SIG-M5 (cell line): ENCODE measurements at regions not wholly inside any gene's neighbourhood (a gene's known extent, or its start where the extent isn't known, plus 50 kb on each side); places are given as distances from the start of the nearest gene placed in this dataset.

Experiments
- DNase-seq: peaks from one replicate; lab custom pipeline; 2025; lab: John Stamatoyannopoulos, UW

DNA sequence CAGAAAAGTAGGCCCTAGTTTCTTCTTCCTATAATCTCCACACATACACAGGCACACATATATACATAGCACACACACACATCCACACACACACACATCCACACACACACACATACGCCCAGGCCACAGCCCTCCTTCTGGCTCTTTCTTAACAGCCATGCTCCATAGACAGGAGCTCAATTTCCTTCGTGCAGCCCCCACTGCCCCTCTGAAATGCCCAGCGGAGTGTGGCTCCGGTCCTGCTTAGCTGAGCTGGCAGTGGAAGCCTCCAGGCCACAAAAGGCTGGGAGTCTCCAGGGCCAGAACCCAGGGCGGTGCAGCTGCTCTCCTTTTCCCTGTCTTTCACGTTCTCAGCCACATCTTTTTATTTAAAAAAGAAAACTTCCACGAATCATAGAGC, 282.9 kb upstream of the IGFBP3 start:
- no peak for DNase-seq

DNA sequence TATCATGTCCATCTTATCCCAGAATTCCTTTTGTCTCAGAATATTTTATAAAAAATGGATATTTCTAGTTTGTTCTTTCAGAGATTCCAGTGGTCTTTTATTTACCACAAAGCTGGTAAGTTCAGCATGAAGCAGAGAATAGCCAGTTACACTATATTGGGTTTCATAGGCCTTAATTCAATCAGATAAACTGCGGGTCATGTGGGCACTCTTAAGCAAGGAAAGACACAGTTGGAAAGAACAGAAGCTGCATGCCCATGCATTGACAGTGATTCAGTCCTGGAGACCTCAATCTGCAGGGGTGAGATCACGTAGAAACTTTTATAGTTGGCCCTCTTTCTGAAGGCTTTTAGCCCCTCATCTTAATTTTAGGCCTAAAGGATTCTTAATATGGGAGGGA, 281.3 kb upstream of the IGFBP3 start:
- no peak for DNase-seq

DNA sequence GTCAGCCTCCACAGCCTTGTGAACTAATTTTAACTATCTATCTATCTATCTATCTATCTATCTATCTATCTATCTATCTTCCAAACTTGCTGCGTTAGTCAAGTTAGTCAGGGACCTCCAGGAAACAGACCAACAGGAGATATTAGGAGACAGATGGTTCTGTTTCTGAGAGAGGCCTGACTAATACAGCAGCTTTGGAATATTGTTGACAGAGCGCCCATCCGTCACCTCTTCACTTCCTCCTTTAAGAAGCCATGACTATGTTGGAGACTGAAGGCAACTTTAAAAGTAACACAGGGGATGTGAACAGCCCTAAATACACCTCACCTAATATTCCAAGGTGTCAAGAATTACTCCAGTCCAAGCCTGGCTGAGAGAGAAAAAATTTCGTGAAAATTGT, 280.9 kb upstream of the IGFBP3 start:
- DNase-seq: no peak

DNA sequence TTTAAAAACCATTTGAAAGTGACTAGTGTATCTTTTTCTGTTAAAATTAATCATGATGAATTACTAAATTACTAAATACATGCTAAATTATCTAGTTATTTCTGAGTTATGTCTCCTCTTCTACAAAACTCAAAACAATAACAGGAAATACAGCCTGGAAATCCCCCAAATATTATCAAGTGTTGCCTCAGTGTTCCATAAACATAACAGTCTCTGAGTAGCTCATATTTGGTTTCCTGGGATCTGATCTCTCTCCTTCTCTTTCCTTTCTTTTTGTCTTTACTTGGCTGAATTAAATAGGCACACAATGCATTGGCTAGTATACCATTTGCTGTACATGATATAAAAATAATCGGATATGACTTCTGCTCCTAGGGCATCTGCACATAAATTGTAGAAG, 277.6 kb upstream of the IGFBP3 start:
- no peak for DNase-seq

DNA sequence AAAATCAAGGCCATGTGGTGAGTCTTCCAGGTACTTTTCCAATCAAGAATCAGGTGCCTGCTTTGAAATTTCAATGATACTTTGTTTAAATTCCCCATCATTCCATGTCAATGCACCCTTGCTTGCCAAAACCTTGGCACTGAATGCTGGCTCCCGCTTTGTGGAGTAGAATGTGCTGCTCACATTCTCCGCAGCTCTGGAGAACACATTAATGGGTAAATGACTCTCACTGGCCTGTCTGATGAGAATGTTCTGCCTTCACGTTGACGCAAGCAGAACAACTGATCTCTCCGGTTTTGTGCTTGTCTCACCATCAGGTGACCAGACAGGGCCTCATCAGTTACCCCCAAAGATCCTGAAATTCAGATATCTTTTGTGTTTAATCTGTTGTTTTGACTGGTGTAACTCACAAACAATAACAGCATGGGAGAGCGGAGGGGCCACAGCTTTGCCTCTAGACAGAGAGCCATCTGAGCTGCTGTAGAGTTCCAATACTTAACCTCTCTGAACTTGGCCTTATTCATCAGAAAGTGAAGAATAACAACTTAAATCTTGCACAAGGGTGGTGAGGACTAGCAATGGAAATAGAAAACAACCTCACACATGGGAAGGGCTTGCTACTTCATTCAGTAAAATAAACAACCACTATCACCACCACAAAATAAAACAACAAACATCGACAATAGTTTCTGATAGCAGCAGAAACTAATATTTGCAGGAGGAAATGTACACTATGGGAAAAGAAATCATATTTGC, 276.9 kb upstream of the IGFBP3 start:
- no peak for DNase-seq

DNA sequence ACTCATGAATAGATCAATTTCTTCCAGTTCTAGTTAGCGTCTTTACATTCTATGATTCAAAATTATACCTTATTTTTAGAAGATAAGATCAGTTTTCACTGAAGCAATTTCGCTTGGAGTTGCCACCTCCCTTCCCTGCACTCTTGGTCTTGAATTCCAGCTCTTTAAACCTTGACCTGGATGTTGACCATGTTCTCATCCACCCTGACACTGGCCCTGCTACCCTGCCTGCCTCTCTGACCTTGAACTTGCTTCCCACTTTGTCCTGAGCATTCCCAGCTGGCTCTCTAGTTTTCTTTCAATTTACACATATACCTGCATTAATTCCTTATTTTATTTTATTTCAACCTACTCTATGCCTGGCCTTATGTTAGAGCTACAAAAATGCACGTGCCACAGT, 274.9 kb upstream of the IGFBP3 start:
- DNase-seq: no peak

DNA sequence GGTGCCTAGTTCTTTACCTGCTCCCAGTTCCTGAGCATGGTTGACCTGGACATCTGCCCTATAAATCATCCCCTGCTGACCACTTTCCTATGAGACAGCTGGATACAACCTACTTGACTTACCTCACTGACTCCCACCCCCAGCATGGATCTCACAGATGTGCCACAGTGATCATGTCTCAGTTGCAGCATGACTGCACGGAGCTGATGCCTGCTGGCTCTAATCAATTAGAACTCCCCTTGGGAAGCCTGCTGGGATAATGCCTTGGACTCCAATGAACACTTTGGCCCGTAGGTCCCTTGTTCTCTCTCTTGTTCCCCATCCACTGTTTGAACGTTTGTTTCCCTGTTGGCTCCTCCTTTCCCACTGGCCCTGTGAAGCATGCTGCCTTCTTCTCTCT, 271.2 kb upstream of the IGFBP3 start:
- no peak for DNase-seq

DNA sequence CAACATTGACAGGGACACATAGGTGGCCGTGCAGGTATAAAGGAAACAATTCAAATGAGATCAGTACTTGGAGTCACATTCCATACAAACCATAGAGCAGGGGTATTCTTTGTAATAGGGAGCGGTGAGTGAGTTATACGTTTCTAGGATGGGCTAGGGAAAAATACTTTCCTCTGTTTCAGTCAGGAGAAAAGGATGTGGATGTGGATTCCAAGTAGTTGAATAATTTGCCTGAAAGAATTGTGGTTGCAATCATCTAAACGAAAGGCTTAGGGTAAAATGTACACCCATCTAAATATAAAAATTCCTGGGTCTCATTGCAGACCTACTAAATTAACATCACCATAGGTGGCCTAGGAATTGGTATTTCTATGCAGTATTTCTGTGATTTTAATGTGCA, 270.7 kb upstream of the IGFBP3 start:
- no peak for DNase-seq

DNA sequence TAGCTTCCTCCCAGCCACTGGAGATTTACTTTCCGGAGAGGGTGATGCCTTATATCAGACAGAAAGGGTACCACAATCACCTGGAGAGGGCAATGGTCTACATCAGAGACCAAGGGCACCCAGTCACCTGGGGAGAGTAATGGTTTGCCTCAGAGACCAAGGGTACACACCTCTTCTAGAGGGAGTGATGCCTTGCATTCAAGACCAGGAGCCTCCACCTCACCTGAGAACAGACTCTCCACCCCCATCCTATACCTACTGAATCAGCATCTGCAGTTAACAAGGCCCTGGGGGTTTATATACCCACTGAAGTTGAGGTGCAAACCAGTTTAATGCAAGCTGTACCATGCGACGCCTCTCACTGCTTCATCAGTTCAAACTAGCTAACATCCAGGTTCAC, 270.2 kb upstream of the IGFBP3 start:
- no peak for DNase-seq

DNA sequence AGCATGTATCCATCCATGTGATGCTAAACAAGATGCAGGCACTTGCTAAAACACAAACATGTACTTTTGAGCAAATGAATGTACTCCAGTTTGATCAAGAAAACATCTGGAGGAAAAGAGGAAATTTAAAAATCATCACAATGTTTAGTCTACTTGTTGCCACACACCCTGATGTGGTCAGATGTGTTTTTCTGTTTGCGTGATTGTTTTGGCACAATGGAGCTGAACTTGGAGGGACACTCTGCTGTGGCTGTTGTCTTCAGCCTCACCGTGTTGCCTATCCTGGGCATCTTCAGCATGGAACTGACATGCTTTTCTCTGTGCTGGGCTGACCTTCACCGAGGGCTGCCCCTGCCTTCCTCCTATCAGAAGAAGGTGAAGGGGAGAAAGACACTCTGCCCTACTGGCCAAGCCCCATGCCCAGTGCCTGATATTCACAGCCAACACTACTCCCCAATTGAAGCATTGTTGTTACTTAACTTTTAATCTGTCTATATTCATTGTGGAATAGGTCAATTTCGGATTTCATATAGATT, 268.3 kb upstream of the IGFBP3 start:
- DNase-seq: no peak

DNA sequence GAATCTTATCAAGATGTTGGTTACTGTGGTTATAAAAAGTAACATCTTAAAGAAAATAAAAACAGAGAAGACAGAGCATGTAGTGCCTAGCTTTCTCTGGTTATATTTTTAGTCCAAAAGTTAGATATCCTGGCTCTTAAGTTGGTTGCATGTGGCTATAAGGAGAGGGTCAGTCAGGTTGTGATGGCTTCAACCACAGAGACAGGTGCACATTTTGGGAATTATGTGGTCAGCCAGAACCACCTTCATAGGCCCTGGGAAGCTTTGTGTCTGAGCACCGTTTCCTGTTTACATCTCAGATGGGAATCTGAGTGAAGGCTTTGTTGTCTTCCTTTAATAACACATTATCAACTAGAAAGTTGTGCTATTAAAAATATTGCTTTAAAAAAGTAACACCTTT, 265.1 kb upstream of the IGFBP3 start:
- no peak for DNase-seq

DNA sequence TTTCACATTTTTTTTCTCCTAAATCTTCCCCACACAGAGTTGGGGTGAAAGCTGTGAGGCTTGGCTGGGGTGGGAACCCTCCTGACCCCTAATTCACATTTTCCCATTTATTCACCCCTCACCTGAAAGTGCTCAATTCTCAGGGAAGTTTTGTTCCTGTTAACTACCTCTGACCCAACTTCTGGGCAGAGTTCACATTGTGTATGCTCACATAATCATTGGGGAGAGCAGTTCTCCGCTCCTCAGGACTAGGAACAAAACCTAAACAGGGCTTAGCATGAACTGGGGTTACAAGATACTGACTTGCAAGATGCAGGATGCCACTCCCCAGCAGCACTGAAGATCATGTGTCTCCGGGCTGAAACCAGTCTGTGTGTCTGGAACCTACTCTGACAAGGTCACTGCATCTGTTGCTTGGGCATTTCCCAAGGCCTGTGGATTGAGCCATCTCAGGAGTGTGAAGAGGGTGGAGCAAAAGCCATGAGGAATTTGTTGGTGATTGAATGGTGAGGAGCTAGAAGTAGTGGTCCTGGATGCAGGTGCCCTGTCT, 258.1 kb upstream of the IGFBP3 start:
- no peak for DNase-seq

DNA sequence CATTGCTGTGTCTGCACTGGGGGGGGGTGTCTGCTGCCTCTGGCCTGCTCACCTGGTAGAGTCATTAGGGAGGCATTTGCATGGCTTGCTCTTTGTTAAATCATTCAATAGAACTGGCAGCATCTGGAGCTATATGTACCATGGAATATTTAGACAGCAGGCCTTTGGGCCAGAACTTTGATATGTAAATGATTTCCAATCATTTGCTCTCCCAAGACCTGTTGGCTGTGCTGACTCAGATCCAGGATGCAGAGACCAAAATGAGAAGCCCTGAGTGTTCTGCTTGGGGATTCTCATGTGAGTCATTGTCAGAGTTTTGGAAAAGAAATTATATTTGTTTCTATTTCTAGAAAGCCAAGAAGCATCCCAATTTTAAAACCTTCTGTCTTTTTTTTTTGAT, 257.6 kb upstream of the IGFBP3 start:
- no peak for DNase-seq

DNA sequence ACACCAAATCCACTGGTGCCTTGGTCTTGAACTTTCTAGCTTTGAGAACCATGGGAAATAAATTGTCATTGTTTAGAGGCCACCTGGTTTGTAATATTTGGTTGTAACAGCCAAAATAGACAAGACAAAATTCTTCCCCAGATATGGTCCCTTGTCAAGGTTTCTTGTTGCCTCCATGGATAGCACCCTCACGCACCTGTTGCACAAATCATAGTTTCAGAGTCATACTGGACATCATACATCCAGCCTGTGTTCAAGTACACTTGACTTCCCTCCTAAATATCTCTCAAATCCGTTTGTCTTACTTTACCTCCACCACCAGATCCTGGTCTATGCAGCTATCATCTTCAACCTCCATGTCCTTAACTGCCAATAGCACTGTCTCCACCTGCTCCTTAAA, 256.7 kb upstream of the IGFBP3 start:
- no peak for DNase-seq

DNA sequence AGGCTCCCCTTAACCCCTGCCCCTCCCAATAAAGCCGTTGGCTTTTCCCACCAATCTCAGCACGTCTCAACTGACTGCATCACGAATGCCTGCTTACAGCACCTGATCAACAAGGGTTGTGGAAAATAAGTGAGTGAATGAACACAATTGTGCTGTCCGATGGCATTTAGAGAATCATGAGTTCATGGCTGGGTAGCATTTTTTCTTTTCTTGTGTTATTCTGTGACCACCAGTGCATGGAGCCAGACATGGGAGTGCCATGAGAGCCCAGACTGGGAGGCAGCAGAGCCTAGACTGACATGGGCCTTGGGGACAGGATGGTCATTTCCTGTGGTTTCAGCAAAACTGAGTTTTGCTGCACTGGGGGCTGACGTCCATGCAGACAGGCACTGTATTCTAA, 254.1 kb upstream of the IGFBP3 start:
- DNase-seq: no peak

DNA sequence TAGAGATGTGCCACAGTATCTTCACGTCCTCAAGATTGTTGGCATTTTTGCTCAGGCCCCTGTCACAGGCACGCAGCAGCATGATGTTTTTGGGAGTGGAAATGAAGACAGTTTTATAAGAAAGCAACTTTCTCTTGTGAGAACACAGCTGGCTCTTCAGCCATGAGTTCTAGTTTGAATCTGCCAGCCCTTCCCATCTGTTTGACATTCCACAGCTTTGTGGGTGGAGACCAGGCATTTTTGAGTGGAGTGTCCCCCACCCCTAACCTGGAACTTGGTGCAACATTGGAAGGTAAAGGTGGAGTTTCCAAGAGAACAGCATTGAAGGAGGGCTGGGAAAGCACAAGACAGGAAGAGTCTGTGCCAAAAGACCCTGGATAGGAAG, 253.1 kb upstream of the IGFBP3 start:
- no peak for DNase-seq

DNA sequence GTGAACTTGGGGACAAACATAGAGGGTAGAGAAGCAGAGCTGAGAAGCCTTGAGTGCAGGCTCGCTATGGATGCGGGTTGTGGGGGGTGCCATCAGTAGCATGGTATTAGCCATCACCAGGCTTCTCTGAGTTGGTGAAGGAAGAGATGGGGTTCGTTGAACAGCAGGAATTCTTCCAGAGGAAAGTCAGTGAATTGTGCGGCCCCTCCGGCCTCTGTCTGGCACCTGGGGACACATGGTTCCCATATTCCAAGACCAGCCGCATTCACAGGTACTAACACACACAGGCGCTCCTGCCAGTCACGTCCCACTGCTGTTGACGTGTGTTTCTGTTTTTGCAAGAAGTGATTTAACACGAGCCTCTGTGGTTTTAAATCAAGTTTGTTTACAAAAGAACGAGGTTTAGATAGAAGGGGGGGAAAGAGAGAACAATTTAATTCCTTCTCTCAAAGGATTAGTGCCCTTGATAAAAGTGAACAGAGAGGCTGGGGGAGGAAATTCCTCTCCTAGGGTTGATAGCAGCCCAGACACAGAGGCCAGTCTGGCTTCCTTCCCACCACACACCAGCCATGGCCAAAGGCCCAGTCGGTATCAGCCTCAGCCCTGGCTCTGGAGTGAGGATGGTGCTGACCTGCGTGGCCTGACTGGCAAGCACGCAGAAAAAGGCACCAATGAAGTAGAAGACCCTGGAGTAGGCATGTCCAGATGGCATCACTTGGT, 252.6 kb upstream of the IGFBP3 start:
- no peak for DNase-seq

DNA sequence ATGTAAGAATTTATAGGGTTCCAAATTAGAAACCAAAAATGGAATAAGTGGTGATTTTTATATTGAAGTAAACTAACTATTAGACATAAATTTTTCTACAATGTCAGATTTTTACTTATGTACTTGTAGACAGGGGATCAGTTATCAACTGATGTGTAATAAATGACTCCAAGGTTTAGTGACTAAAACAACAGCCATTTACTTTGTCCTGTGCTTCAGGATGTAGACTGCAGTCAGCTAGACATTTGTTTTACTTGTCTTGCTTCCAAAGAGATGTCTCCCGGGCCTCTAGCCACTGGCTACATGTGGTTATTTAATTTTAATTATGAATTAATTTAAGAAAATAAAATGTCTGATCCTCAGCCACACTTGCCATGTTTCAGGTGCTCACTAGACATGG, 249.7 kb upstream of the IGFBP3 start:
- DNase-seq: no peak

DNA sequence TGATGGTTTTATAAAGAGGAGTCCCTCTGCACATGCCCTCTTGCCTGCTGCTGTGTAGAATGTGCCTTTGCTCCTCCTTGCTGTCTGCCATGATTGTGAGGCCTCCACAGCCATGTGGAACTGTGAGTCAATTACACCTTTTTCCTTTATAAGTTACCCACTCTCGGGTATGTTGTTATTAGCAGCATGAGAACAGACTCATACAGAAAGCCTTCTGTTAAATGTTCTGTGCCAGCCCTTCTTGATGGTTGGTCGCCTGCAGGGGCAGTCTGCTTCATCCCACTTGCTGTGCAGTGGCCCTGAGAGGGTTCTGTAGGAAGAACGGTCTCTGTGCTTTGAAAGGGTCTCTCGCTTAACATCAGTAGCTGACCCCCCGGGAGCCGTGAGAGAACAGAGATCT, 248.9 kb upstream of the IGFBP3 start:
- no peak for DNase-seq

DNA sequence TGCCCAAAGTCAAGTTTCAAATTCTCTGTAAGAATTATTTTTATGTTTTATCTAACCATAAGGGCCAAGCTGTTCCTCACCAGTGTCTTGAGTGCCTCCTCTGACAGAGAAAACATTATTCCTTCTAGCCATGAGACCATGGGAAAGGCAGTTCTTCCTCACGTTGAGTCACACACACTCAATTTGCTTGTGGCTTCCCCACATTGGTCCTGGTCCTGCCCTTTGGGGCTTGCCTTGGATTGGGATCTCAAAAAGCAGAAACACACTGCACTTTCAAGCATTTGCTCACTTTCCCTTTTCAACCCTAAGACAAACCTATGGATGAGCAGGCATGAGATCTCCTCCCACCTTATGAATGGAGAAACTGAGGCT, 248.3 kb upstream of the IGFBP3 start:
- no peak for DNase-seq

DNA sequence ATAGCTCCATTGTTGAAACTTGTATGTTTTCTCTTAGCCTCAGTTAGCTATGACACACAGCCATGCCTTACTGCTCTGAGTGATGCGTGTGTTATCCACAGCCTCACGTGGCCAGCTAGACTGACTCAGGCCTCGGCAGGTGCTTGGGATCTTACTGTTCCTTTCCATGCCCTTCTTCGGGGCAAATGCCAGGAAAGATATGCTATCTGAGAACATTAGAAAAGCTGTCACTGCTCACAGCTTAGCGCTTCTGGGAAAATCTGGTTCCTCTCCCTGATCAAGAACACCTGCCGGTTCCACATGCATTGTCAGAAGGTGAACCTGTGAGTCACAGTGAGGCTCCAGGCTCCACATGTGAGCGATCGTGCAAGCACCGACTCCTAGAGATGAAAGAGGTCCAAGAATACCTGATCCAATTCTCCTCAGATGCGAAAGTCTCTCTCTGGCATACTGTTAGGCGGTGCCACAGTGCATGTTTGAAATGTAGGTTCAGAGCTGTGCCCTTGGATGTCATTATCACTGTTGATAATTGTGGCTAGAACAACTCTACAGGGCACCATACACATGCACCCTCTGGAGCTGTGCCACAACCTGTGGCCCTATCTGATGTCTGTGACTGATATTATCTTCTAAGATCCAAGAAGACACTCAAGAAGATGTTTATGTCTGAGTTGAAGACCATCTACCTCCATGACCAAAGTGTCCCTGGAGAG, 247.8 kb upstream of the IGFBP3 start:
- DNase-seq: no peak

DNA sequence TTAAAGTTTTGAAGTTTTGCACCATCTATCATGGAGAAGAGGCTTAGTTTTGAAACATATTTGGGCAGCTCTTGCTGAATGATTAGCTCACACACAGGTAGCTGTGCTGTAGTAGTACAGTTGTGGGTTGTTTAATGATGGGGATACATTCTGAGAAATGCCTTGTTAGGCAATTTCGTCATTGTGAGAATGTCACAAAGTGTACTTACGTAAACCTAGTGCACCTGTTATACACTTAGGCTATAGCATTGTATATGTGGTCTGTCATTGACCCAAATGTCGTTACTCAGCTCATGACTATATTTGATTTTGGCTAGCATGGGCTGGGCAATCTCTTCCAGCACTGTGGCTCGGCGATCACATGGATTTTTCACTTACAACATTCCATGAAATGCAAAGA, 247.2 kb upstream of the IGFBP3 start:
- no peak for DNase-seq

DNA sequence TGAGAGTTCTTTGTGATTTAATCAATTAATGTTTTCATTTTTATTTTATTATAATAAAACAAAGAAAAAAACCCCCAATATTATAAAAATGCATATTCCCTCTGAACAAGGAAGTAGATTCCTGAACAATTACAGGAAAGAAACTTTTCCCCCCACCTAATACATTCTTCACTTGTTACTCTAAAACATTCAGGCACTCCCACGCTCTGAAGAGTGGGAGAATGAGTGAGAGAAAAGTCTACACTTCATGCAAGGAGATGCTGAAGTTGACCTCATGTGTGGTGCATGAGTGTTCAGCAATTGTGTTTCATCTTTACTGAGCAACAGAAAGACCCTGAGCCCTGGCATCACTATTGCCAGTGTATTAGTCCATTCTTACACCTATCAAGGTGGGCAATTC, 244.2 kb upstream of the IGFBP3 start:
- DNase-seq: no peak
